ENCODE measurements at regions not wholly inside any gene's neighbourhood (a gene's known extent, or its start where the extent isn't known, plus 50 kb on each side); places are given as distances from the start of the nearest gene placed in this dataset.

DNA sequence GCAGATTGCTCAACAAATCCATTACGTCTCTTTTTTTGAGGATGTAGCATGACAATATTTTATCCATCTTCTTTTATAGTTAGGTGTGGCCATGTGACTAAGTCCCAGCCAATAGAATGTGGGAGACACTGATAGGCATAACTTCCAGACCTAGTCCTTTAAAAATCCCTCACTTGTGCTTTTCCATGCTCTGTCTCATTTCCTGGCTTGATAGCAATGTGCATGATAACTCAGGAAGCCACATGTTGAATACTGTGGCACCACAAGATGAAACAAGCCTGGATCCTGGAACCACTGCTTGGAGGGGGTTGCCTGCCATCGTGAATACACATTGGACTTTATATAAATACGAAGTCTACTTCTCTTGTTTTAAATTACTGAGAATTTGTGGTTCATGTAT lies 184.0 kb upstream of the NEIL3 start:
- no peak for TF ChIP-seq POLR2A (IDR thresholded peaks at IDR 0.05)
- no peak for TF ChIP-seq POLR2AphosphoS5 (IDR thresholded peaks at IDR 0.05)
- no peak for TF ChIP-seq CTCF (IDR thresholded peaks at IDR 0.05)
